M059J (cell line): ENCODE measurements at regions not wholly inside any gene's neighbourhood (a gene's known extent, or its start where the extent isn't known, plus 50 kb on each side); places are given as distances from the start of the nearest gene placed in this dataset.

Experiments used
- DNase-seq: peaks from one replicate; pipeline ENCODE4 v3.0.0-alpha.2; 2012; ENCODE audit warnings: low read depth

GRCh38 chr2:128777196-128778035 is 458.7 kb upstream of the HS6ST1 start:
- DNase-seq: no peak

GRCh38 chr2:128778843-128779242 is 460.2 kb upstream of the HS6ST1 start:
- no peak for DNase-seq

GRCh38 chr2:128779301-128780095 is 460.8 kb upstream of the HS6ST1 start:
- no peak for DNase-seq

DNA sequence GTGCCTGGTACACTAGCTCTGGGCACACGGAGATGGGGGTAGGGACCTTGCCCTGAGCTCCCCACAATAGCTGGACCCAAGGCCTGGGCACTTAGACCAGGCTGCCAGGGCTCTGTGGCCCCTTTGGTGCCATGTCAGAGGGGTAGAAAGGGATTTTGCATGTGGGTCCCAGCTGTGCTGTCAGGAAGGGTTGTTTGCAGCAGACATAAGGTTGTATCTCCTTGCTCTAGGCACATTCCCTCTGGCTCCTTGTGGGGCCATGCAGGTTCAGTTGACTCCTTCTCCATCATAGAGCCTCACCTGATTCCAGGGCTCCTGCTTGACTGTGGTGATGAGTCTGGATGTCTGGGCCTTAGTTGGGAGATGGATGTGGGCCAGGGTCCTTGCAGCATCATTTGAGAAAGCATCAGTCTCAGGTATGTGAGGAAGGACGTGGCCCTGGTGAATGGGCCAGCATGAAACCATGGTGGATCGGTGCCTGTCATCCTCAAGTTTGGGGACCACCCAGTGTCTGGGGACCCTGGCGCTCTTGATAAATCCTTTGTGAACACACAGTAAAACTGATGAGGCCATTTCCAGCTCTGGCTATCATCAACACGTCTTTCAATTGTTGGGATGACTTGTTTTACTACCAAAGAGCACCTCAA is 461.9 kb upstream of the HS6ST1 start:
- DNase-seq: no peak

DNA sequence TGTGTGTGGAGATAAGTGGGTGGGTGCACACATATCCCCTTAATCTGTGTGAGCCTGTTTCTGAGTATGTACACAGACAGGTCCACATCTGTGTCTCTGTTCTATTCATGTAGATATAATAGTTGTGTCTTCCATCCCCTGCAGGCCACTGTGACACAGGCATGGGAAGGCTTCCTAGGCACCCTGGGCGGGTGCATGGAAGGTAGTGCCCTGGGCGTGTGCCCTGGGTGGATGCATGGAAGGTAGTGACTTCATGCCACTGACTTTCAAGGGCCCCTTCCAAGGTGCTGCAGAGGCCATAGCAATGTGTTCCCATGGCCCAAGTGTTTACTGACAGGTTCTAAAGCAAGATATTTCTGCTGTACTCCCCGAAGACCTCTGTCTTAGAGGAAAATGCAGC is 462.5 kb upstream of the HS6ST1 start:
- no peak for DNase-seq

- DNase-seq: no peak
These were observed 463.1 kb upstream of the HS6ST1 start for GRCh38 chr2:128781585-128782385.

DNA sequence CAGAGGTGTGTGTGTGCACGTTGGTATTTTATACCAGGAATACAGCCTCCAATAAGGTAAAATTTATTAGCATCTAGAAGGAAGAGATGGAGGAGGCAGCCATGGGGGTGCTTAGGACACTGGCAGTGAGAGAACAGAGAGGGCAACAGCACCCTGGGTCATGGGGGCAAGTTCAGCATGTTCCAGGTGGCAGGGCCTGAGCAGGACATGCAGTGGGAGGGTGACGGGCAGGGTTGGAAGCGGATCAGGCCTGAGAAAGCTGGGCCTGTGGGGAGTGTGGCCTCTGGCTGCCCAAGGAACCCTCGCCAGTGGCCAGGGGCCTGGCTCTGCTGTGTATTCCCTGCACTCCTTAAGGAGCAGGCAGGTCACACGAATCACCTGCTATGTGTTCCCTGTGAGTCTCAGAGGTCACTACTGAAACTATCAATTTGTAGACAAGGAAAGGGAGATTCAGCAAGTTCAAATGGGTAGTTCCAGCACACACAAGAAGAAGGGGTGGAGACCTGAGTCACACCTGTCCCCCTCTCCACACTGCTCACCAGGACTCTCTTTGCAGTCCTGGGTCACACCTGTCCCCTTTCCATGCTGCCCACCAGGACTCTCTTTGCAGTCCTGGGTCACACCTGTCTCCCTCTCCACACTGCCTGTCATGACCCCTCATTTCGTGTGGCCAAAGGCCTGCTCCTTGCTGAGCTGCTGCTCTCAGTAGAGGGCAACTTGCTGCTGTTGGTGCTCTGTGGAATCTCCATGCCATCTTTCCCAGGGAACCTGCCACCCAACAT is 463.9 kb upstream of the HS6ST1 start:
- no peak for DNase-seq

DNA sequence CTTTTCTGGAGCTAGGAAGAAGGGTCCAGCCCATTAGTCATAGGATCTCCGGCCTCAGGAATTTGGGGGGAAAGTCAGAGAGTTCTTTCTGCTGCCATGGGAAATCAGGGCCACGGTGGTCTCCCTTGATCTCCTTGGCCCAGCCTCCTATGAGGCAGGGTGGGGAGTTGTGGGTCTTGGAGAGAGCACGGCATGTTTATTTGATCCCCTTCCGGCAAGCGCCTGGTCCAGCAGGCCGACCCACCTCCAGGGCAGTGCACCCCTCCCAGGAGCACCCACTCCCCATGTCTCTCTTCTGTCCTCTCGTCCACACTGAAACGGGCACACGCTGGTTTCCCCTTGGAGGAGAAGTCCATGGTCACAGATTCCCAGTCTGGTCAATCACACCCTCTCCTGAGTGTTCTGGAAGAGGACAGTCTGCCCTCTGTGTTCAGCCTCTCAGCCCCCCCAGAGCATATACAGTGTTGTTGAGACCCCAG is 464.6 kb upstream of the HS6ST1 start:
- DNase-seq: no peak

GRCh38 chr2:128783896-128784295 is 465.2 kb upstream of the HS6ST1 start:
- no peak for DNase-seq

- no peak for DNase-seq
These were observed 466.1 kb upstream of the HS6ST1 start for GRCh38 chr2:128784626-128785306.

DNA sequence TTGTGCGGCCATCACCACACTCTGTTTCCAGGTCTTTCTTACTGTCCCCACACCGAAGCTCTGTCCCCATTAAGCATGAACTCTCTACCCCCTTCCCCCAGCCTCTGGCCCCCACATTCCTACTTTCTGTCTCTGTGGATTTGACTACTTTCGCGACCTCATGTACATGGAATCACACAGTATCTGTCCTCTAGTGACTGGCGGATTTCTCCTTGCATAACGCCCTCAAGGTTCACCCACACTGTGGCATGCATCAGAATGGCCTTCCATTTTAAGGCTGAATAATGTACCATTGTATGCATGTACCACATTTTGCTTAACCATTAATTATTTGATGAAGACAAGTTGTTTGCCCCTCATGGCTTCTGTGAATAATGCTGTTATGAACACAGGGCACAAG is 467.6 kb upstream of the HS6ST1 start:
- DNase-seq: no peak

DNA sequence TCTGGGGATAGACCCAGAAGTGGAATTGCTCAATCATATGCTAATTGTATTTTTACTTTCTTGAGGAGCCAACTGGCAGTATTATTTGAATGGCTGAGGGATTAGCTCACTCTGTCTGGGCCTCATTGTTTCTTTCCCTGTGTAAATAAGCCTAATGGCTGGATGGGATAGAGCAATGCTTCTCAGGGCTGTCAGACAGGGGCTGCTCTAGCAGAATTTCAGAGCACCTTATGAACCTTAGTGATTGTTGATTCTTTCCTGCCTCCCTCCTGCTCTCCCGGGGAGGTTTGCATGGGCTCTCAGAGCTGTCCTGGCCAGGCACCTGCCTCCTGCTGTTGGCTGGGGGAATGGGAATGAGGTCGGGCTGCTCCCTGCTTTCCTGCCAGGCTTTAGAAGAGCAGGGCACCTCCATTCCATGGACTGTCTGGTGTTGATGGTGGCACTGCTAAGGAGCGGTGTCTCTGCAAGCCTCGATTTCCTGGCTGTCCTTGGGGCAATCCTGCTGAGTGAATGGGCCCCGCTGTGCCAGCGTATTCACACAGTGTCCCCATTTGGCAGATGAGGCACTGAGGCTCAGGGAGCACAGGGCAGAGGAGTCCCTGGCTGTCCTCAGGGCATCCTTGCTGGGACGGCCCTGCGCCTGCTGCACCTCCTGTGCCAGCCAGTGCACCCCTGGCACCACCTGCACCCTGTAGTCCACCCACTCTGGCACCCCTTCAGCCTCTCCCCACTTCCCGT is 468.2 kb upstream of the HS6ST1 start:
- no peak for DNase-seq

GRCh38 chr2:128787616-128788015 is 468.9 kb upstream of the HS6ST1 start:
- DNase-seq: no peak

GRCh38 chr2:128788636-128789220 is 470.1 kb upstream of the HS6ST1 start:
- no peak for DNase-seq

DNA sequence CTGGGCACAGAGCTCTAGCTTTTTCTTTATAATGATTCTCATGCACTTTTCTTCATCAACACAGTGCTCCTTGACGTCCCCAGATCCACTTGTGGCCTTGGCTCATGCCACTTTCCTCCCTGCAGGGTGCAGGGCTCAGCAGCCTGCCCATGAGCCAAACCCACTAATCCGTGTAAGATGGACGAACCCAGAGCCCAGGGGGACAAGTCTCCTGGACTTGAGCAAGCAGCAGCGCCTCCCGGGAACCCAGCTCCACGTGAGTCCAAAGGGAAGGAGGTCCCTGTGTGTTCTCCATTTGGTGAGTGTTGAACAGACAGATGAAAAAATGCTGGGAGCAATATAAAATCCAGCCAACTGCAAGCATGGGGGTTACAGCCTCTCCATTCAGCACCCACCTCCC is 470.6 kb upstream of the HS6ST1 start:
- no peak for DNase-seq

- DNase-seq: no peak
These were observed 471.2 kb upstream of the HS6ST1 start for GRCh38 chr2:128789776-128790455.

DNA sequence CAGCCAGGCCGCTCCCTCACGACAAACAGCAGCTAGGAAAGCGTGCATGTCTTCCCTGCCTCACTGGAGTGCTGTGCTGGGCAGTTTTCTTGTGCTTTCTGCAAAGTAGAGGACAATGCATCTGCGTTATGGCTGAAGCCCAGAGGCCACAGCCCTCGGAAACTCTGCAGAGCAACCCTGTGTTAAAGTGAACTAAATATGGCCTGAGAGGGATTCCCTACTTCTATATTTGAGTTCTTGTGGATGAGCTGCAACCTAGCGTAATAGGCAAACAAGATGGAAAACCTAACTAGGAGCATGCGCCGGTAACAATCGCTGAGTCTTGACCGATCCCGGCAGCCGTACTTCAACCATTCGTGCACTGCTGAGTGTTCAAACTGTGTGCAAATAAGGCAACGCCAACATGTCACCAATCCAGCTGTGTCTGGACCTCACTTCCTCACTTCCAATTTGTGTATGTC is 471.9 kb upstream of the HS6ST1 start:
- DNase-seq: no peak
